HCEC 1CT (cell line): ENCODE measurements at regions not wholly inside any gene's neighbourhood (a gene's known extent, or its start where the extent isn't known, plus 50 kb on each side); places are given as distances from the start of the nearest gene placed in this dataset.

Experiments
- DNase-seq: peaks from one replicate; pipeline ENCODE4 v3.0.0-alpha.2; 2017

DNA sequence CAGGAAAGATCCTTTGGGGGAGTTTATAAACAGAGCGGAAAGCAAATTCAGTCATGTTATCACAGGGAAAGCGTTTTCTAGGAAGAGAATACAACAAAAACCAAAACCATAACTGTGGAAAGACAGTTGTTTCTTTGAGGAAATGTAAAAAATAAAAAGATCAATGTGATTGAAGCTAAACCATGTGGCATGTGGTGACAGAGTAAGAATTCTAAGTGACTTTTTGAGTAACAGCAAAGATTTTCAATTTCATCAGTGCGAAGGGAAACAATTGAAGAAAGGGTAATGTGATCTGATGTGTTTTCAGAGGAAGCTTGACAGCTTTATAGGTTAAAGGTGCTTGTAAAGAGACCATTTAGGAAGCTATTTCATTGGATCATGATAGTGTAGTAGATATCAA, 575.9 kb upstream of the CHORDC1 start:
- DNase-seq = no peak

DNA sequence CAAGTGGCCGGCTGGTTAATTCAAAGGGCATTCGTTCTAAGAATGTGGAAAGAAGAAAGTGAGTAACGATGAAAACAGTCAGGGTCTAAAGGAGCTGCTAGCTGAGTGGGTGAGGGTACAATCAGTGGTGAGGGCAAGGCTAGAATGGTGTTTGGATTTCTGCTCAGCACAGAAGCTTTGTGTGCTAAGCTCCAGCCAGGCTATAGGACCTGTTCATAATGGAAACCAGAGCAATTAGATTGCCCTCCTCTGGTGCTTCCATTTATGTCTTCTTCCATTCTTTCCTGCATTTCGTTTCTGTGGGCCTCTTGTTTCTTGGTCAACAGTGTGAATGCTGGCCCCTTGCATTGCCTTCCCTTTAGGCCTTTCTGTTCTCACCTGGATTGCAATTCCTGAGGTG, 572.9 kb upstream of the CHORDC1 start:
- no peak for DNase-seq

DNA sequence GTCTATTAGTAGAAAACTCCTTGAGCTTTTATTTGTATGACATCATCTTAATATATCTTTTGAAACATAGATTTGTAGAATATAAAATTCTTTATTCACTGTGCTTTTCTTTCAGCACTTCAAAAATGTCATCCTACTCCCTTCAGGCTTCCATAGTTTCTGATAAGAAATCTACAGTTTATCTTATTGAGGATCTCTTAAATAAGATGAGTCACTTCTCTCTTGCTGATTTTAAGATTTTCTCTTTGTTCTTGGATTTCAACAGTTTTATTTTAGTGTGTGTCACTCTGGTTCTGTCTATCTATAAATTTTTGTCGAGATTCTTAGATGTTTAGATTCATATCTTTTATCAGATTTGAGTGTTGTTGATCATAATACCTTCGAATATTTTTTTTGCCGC, 566.1 kb upstream of the CHORDC1 start:
- DNase-seq = no peak

DNA sequence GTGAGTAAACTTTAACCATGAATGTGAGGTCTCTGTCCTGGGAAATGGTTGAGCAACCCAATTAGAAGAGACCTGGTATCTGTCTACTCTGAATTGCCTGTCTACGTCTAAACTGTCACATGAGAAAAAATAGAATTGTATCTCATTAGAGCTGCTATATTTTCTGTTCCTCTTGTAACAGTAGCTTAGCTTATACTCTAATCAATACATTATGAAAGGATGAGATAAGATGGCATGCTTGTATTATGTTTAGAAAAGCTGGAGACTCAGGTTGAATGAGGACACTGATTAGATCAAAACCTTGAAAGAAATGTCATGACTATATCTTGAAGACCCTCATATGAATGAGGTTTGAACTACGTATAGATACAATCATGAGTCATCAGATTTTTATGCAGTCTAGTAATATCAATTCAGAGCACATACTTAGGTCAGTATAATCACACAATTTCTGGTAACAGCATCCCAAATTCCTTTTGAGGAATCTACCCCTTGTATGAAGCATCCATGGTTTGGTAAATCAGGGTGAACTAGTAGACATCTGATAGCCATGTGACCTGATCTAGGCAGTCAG, 561.5 kb upstream of the CHORDC1 start:
- no peak for DNase-seq

DNA sequence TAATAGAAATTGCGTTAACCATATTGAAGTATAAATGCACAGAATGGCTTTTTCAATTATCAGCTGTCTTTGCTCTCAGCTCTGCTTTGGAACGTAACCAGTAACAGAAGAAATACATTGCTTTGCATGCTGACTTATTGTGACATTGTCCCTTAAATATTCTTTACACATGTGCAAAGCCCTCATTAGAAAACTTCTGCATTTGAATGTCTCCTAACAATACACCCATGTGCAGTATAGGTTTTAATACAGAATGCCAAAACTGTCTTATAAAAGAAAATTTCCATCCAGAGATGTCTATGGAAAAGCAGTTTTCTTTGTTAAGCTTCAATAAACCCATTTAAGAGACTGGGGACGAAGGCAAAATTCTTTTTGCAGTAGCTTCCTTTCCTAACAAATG, 560.3 kb upstream of the CHORDC1 start:
- DNase-seq = no peak

DNA sequence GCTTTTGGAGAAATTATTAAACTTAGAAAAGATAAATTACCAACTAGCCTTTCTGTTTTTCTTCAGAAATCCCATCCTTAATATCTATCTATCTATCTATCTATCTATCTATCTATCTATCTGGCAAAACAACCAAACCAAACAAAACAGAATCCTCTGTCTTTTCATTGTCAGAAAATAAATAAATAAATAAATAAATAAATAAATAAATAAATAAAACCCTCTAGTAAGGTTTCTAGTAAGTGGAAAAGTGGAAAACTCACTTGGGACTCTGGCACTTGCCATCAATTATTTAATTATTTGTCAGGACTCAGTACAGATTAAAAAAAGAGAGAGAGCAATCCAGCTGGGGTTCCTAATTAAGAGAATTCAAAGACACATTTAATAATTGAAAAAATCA, 556.2 kb upstream of the CHORDC1 start:
- no peak for DNase-seq

DNA sequence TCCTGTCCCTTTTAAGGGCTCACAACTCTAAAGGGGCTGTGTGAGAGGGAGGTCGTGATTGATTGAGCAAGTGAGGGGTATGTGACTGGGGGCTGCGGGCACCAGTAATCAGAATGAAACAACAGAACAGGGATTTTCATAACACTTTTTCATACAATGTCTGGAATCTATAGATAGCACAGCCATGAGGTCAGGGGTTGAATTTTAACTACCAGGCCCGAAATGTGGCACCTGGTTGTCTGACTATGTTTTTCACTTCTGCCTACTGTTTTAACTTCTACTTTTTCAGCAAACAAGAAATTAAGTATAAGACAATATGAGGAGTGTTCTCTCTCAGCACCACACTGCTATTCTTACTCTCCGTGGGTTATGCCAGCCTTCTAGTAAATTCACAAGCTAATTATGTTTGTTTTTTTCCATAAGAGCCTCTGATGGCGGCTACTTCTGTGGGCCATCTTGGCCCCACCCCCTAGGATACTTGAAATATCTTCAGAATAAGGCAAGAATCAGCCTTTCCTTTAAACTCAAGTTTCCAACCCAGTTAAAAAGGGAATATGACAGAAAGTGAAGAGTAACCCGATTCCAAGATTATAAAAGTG, 552.8 kb upstream of the CHORDC1 start:
- DNase-seq = no peak

DNA sequence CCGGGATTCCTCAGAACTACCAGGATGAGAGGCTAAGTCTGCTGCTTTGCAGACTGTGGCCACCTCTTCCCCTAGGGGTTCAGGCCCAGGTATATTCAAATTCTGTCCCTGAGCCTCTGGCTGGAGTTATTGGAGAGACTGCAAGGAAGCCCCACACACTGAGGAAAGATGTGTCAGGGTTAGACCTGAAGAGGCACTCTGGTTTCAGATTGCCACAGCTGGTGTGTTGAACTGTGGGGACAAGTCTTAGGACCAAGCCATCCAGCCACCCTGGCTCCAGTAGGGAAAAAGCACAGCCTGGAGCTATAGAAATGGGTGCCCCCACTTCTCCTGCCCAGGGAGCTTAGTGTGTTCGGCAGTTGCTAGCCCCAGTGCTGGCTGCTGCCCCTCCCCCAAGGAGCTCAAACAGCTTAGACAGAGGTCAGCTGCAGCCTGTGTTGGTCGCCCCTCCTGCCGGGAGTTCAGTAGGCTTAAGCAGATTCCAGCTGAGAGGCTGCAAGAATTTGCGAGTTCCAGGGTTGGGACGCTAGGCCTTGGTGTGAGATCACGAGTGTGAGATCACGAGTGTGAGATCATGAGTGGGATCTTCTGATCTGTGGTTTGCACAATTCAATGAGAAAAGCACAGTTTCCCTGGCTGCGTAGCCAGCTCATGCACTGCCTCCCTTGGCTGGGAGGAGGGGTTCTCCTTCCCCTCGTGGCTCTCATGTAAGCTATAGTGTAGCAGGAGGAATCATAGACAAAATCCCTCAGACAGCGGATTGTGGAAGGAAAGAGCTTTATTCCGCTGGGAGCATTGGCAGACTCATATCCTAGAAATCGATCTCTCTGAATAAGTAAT, 552.1 kb upstream of the CHORDC1 start:
- no peak for DNase-seq

DNA sequence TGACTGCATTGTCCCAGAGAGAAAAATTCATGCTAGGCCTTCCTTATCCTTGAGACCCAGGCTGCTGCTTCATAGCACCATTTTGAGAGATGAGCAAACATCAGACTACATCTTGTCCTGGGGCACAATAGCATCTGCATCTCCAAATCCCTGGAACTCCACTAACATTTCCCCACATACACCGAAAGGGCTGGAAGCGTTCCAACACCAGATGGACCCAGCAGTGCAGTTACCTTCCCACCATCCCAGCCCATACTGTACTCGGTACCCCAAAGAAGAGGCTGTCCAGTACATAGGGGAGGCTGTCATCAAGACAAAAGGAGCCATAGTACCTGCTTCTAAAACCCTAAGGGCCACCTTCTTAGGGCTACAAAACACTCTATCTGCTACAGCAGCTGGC, 547.2 kb upstream of the CHORDC1 start:
- no peak for DNase-seq

DNA sequence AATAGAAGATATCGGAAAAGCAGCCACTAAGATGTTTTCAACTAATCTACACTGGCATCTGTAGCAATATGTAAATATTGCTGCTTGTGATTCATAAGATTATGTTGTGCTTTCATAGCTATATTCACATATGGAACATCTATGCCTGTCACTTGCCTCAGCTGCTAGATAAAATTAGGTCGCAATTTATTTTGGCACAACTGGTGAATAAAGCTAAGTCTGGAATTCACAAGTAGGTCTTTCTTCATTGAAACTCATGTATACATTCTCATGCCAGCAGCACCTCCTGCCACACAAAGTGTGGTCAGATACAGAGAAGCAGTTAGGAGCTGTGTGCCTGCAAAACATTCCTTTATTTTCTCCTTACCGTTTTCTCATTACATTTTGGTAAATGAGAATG, 543.3 kb upstream of the CHORDC1 start:
- DNase-seq = no peak

DNA sequence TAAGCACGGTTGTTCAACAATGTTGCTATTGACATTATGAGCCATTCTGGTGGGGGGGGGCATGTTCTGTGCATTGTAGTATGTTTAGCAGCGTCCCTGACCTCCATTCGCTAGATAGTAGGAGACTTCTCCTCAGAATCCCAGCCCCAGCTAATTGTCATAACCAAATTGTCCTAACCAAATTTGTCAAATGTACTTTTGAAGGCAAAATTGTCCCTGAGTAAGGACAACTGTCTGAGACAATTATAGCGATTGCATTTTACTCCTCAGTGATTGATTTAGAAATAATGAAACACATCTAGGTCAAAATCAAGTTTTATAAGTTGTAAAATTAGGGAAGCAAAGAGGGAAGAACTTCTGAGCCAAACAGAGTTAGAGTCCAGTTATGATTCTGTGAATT, 541.8 kb upstream of the CHORDC1 start:
- DNase-seq = no peak

DNA sequence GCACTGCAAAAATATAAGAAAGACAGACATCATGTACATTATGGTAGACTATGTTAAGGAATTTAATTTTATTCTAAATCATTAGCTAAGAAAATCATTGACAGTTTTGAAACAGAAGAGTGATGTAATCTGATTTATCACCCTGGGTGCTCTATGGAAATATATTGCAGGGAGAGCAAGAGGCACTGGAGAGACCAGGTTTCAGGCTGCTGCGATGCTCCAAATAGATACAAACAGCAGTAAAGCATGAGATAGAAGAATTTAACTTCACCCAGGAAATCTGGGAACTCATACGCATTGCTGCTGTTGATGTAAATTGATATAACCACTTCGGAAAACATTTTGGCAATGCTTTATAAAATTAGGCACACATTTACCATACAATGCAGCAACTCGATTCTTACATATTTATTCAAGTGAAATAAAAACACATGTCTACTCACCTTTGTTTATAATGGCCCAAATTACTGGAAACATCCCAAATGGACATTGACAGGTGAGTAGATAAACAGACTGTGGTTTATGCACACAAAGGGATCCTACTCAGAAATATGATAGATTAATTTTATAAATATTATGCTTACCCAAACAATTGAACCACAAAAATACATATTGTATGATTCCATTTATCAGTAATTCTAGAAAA, 535.1 kb upstream of the CHORDC1 start:
- no peak for DNase-seq

DNA sequence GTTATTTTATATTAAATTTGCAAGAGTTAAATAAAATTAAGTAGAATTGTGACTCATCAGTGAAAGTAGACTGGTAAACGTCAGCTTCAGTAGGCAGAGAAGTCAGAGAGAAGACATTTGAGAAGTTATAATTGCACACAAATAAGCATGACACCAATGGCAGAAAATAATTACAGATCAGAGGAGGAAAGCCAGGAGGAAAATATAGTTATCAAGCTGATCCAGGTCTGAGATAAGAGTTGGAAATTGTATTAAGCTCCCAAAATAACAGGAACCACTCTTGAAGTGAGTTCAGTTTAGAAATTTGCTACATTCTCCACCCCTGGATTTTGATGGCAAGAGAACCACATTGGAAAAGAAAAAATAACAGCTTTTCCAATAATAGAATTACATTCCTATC, 533.8 kb upstream of the CHORDC1 start:
- no peak for DNase-seq

DNA sequence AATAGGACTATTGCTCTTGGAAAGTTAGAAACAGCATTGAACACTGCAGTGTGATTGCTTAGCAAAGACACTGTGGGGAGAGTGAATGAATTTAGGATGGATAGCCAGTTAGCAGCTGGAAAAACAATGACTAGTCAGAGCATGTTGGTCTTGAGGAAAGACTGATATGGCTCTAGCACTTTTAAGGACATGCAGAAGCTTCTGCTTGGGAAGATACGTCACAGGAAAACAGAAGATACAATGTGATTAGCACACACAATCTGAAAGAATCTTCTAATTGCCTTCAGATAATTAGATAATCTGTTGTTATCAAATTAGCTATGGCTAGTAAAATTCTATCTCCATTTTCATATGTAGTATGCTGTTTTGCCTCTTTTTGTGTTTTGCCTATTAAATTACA, 530.7 kb upstream of the CHORDC1 start:
- DNase-seq = no peak

DNA sequence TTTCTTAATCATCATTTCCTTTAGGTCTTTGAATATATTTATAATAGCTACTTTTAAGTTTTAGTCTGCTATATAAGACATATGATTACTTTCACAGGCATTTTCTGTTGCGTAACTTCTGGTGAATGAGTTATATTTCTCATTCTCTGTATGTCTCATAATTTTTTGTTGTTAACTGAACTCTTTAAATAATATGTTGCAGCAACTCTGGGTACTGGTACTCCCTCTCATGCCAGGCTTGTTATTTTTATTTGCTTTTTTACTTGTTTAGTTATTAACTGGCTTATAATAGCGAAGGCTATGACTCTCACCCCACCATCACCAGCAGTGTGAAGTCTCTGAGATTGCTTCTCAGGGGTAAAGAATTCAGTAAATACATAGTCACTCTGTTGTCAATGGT, 524.2 kb upstream of the CHORDC1 start:
- DNase-seq = no peak

DNA sequence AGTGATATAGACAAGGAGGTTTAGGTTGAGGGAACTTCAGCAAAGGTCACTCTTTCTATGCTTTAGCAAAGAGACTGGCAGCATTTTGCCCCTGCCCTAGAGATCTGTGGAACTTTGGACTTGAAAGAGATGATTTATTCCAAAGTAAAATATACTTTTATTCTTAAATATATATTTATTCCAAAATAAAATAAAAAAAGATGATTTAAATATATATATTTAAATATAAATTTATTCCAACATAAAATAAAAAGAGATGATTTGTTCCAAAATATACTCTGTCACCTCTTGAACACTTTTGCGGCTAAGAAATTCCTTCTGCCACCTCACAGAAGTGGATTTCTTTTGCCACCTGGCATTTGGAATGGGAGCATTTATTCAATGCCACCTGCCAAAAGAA, 521.3 kb upstream of the CHORDC1 start:
- no peak for DNase-seq

DNA sequence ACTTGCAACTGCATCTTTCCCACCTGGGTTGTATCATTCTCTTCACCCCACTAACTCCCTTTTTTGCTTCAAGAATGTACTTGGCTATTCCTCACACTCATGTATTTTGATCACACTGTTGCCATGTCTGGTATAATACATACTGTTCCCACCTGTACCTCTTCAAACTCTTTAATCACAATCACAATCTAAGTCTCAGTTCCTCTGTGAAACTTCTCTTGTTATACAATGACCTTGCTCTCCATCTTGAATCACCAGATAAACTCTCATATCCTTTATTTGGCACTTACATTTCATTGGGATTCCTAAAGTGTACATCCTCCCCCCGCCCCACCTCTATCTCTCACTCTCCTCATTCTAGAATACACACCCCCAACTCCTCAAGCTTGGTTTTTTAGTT, 516.0 kb upstream of the CHORDC1 start:
- DNase-seq = no peak

DNA sequence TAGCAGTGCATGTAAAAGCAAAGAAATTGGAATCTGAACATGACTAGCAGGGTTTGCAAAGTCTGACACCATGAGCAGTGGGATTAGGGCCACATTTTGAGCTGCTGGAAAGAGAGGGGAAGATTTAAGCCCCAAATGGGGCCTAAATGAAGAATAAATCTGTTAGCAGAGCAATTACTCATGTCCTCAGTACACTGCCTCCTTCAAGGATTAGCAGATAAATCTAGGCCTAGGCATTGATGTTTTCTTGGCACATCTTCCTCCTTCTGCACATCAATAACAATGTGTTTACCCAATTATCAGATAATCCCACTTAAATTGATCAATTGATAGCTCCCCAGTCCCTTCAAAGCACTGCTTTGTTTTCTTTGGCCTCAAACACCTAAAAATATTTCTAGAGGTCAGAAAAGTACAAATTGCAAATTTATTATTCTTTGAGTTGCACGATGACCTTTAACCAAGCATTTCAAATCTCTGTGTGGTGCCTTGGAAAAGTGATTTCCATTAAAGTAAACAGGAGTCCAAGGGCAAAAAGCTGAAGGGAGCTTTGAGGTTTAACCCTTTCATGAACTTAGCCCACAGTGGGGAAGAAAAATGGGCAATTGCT, 514.7 kb upstream of the CHORDC1 start:
- no peak for DNase-seq

DNA sequence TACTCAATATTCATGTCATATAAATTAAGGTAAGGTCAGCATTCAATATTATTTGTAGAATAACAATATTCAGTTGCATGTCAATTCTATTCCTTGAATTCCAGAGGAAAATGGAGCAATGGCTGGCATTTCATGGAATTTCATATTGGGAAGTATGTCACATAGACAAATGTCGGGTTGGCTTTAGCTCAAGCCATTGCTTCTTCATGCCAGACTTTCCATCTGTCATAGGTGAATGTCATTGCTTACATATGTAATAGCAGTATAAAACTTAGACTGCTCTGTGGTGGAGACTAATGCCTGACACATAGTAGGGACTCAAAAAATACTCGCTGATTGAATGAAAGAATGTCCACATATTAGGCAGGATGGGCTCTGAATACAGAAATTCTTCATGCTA, 509.6 kb upstream of the CHORDC1 start:
- no peak for DNase-seq

DNA sequence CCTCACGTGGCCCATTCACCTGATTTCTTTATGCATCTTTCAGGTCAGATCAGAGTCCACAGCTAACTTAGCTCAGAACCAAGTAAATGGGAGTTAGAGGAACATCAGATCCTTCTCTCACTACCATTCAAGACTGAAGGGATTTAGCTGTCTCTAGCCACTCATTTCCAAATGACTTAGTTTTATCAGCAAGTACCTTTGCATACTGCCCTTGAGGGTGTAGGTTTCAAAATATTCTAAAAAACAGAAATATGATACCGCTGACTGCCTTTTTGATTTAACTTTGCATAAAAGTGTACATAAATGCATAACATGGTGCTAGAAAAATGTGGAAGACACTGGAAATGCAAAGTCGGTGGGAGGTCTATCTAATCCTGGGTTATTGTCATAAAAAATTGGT, 500.6 kb upstream of the CHORDC1 start:
- no peak for DNase-seq

DNA sequence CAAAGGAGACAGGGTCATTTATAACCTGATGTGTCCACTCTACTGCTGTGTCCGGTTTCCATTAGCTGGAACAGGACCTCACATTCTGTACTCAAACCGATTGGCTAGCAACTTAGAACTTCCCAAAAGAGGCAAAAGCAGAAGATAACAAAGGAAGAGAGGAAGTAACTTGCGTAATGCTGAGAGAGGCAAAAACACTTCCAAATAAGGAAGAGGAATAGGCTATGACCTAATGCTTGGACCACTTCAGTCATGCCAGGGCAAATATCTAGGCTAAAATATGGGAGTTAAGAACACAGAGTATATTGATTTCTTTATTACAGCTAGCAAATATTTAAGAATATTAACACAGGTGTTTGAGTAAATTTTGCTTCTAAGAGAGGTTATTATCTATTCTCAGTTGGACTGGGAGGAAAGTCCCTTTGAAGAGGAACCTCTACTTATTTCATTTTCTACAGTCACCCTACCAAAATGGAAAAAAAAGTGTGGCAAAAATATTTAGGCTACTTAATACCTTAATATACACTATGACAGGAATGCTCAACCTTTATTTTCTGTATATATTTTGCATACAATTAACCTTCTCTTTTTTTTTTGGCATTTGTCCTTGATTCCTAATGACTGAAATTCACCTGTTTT, 499.8 kb upstream of the CHORDC1 start:
- no peak for DNase-seq

DNA sequence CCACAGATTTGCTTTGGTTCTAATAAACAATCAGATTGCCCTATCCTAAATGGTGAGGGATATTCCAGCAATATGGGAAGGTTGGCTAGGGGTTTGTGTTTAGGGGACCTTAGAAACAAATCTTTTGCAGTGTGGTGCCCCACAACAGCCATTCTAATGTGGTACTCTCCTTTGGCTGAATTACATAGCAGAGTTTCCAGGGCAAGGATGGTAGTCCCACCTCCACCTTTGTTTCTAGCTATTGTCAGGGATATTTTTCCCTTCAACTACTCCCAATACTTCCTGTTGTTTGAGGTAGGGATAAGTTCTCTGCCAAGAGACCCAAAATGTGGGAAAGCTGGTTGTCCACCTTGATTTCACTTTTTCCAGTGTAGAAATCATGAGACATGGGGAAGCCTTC, 494.7 kb upstream of the CHORDC1 start:
- DNase-seq = no peak

DNA sequence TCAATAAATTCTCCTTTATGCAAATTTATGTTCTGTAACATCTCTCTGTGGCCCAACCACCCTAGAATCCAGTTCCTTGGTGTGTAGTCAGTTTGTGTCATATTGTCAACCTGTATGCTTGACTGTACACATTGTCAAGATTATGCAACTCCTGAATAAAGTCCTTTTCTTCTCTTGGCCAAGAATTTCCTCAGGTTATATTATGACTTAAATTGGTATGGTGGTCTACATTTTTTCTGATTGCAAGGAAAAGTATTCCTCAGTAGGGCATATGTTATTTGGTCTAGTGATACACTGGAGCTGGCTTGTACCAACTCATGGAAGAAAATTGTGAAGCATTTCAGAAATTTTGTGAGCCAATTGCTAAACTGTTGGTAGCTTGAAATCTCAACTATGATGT, 482.8 kb upstream of the CHORDC1 start:
- no peak for DNase-seq
